Panc1 (cell line): ENCODE measurements at regions not wholly inside any gene's neighbourhood (a gene's known extent, or its start where the extent isn't known, plus 50 kb on each side); places are given as distances from the start of the nearest gene placed in this dataset.

ENCODE experiments used
- CTCF ChIP-seq: fragments of 450-650 bp; IDR thresholded peaks from 2 replicates; pipeline ENCODE4 v1.5.1; 2017; ENCODE audit warnings: mild to moderate bottlenecking
- POLR2AphosphoS5 ChIP-seq: IDR thresholded peaks from 2 replicates; pipeline ENCODE4 v1.6.1; 2012; ENCODE audit warnings: mild to moderate bottlenecking, low read depth, low read length, moderate library complexity
- REST ChIP-seq, 2 experiments: IDR thresholded peaks; 2 replicates each; pipeline ENCODE4 v1.6.1; 2011 to 2012; ENCODE audit warnings: low read depth in 2 of 2, control low read depth in 1 of 2, low read length in 1 of 2, mild to moderate bottlenecking in 1 of 2, moderate library complexity in 1 of 2; ENCODE audit not compliant: insufficient read depth in 1 of 2
- SIN3A ChIP-seq: IDR thresholded peaks from 2 replicates; pipeline ENCODE4 v1.6.1; 2012; ENCODE audit warnings: low read depth, mild to moderate bottlenecking, low read length, moderate library complexity, borderline replicate concordance; ENCODE audit not compliant: insufficient read depth

GRCh38 chr2:193409951-193410350 lies 1215.2 kb upstream of the TMEFF2 start:
- TF ChIP-seq CTCF (no peak), POLR2AphosphoS5 (no peak), SIN3A (no peak), REST (IDR thresholded peaks at IDR 0.05; ENCODE audit: insufficient read depth in 1 of 2, low read depth in 2 of 2, low read length in 1 of 2) (no peak)
